Liver (tissue), 8 donors: ENCODE measurements at regions not wholly inside any gene's neighbourhood (a gene's known extent, or its start where the extent isn't known, plus 50 kb on each side); places are given as distances from the start of the nearest gene placed in this dataset.

Source experiments
- DNase-seq: peaks from one replicate; pipeline ENCODE4 v3.0.0-alpha.2; 2017; ENCODE audit warnings: low spot score
- H3K27ac ChIP-seq, 2 donors: one replicate each; pipeline ENCODE4 v1.7.0; 2013; ENCODE audit warnings: inconsistent platforms in 2 of 2, low read length in 2 of 2, control low read depth in 1 of 2, low read depth in 1 of 2, mild to moderate bottlenecking in 1 of 2
- H3K27me3 ChIP-seq, 4 donors: one replicate each; pipeline versions ENCODE4 v1.6.1 to v1.7.0; 2013; ENCODE audit warnings: low read length in 3 of 4, inconsistent platforms in 1 of 4, mild to moderate bottlenecking in 1 of 4, moderate library complexity in 1 of 4; ENCODE audit not compliant: control insufficient read depth in 4 of 4, insufficient read depth in 4 of 4
- H3K36me3 ChIP-seq, 4 donors: one replicate each; pipeline versions ENCODE4 v1.6.1 to v1.7.0; 2013; ENCODE audit warnings: low read length in 3 of 4, mild to moderate bottlenecking in 3 of 4, low read depth in 1 of 4, moderate library complexity in 1 of 4; ENCODE audit not compliant: control insufficient read depth in 4 of 4, insufficient read depth in 3 of 4
- H3K4me1 ChIP-seq, 4 donors: one replicate each; pipeline versions ENCODE4 v1.6.1 to v1.7.0; 2013; ENCODE audit warnings: low read length in 3 of 4, mild to moderate bottlenecking in 3 of 4, moderate library complexity in 1 of 4; ENCODE audit not compliant: control insufficient read depth in 4 of 4, insufficient read depth in 4 of 4
- H3K4me3 ChIP-seq, 3 donors: one replicate each; pipeline versions ENCODE4 v1.6.1 to v1.7.0; 2013; ENCODE audit warnings: low read length in 3 of 3, control low read depth in 1 of 3, low read depth in 1 of 3, mild to moderate bottlenecking in 1 of 3
- H3K9ac ChIP-seq, 2 donors: one replicate each; pipeline ENCODE4 v1.7.0; 2013; ENCODE audit warnings: low read length in 2 of 2, mild to moderate bottlenecking in 2 of 2, moderate library complexity in 2 of 2, control low read depth in 1 of 2, low read depth in 1 of 2
- H3K9me3 ChIP-seq, 4 donors: one replicate each; pipeline versions ENCODE4 v1.6.1 to v1.7.0; 2013; ENCODE audit warnings: low read length in 3 of 4; ENCODE audit not compliant: control insufficient read depth in 4 of 4
- EGR1 ChIP-seq, 2 donors: IDR thresholded peaks; 2 replicates each; pipeline ENCODE4 v1.6.1; 2016 to 2018; ENCODE audit warnings: antibody characterized with exemption in 2 of 2, low read depth in 2 of 2
- FOXA1 ChIP-seq: IDR thresholded peaks from 2 replicates; pipeline ENCODE4 v1.6.1; 2016; ENCODE audit warnings: antibody characterized with exemption
- FOXA2 ChIP-seq: IDR thresholded peaks from 2 replicates; pipeline ENCODE4 v1.6.1; 2016; ENCODE audit warnings: antibody characterized with exemption
- GABPA ChIP-seq, 2 donors: IDR thresholded peaks in 1 of 2; conservative IDR thresholded peaks in 1 of 2; 2 replicates each; pipeline ENCODE4 v1.6.1; 2016; ENCODE audit warnings: antibody characterized with exemption in 2 of 2, mild to moderate bottlenecking in 1 of 2, moderate library complexity in 1 of 2
- HNF4A ChIP-seq, 2 donors: conservative IDR thresholded peaks; 2 replicates each; pipeline ENCODE4 v1.6.1; 2016; ENCODE audit warnings: antibody characterized with exemption in 2 of 2, mild to moderate bottlenecking in 2 of 2
- HNF4G ChIP-seq: IDR thresholded peaks from 2 replicates; pipeline ENCODE4 v1.6.1; 2016; ENCODE audit warnings: antibody characterized with exemption
- JUND ChIP-seq, 2 donors: IDR thresholded peaks; 2 replicates each; pipeline ENCODE4 v1.6.1; 2016; ENCODE audit warnings: antibody characterized with exemption in 2 of 2
- NR2F2 ChIP-seq: IDR thresholded peaks from 2 replicates; pipeline ENCODE4 v1.6.1; 2016; ENCODE audit warnings: antibody characterized with exemption
- RAD21 ChIP-seq, 2 donors: IDR thresholded peaks; 2 replicates each; pipeline ENCODE4 v1.6.1; 2016; ENCODE audit warnings: antibody characterized with exemption in 2 of 2, mild to moderate bottlenecking in 2 of 2
- REST ChIP-seq: IDR thresholded peaks from 2 replicates; pipeline ENCODE4 v1.6.1; 2016; ENCODE audit warnings: antibody characterized with exemption, mild to moderate bottlenecking
- RXRA ChIP-seq, 2 donors: IDR thresholded peaks; 2 replicates each; pipeline ENCODE4 v1.6.1; 2017 to 2018; ENCODE audit warnings: antibody characterized with exemption in 2 of 2, mild to moderate bottlenecking in 1 of 2
- SP1 ChIP-seq: IDR thresholded peaks from 2 replicates; pipeline ENCODE4 v1.6.1; 2018; ENCODE audit warnings: antibody characterized with exemption, mild to moderate bottlenecking
- TAF1 ChIP-seq: conservative IDR thresholded peaks from 2 replicates; pipeline ENCODE4 v1.6.1; 2016; ENCODE audit warnings: antibody characterized with exemption, mild to moderate bottlenecking
- YY1 ChIP-seq: IDR thresholded peaks from 2 replicates; pipeline ENCODE4 v1.6.1; 2016; ENCODE audit warnings: antibody characterized with exemption, mild to moderate bottlenecking
- WGBS: extraction: QIAGEN DNeasy Blood & Tissue Kit; methylation state at CpG from one replicate; pipeline ENCODE4 v1.1.7; 2013; 5-methylcytosine and 5-hydroxymethylcytosine counted together
- TF ChIP-seq, protein P1 (sequence below): fragments of 150-350 bp; IDR thresholded peaks from 2 replicates; pipeline ENCODE4 v1.5.1; 2017; ENCODE audit warnings: improper control_type of control experiment, low read depth, low read length; ENCODE audit not compliant: missing input control
- TF ChIP-seq, protein P2 (sequence below): IDR thresholded peaks from 2 replicates; pipeline ENCODE4 v1.6.1; 2016; ENCODE audit warnings: antibody characterized with exemption
- TF ChIP-seq, protein P3 (sequence below): IDR thresholded peaks from 2 replicates; pipeline ENCODE4 v1.6.1; 2016; ENCODE audit warnings: antibody characterized with exemption
- TF ChIP-seq, protein P4 (sequence below): IDR thresholded peaks from 2 replicates; pipeline ENCODE4 v1.6.1; 2016; ENCODE audit warnings: antibody characterized with exemption
- donor health status: healthy.
- donor health status: healthy.
- donor health status: healthy.
- donor health status: healthy.
- donor health status: healthy.

DNA sequence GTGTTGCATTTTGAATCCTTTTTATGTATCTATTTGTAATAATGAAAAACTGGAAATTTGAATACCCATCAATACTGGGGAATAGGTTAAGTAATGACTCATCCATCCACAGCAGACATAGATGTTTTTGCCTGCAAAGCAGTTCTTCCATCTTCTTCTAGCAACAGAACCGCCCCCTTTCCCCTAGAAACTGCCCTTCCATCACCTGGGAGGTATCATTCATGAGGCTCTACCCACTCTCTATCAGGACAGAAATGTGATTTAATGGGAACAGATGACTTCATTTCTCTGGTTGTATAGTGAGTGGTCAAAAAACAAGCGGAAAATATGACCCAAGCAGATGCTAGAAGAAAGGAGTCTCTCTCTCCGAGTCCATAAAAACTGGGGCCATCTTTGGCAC lies 532.8 kb downstream of the UQCRFS1 start:
- Histone ChIP-seq H3K9me3 (no peaks in the 10 kb centered on the region), H3K36me3 (no peaks in the 10 kb centered on the region), H3K9ac (no peak overlapping the region), H3K4me1 (no peaks in the 10 kb centered on the region), H3K27ac (no peak overlapping the region), H3K4me3 (no peak overlapping the region), H3K27me3 (peaks cover 0 to 2% (median 0%) of the 10 kb centered on the region in 4 donors)
- no peak for DNase-seq
- TF ChIP-seq, protein P1, sequence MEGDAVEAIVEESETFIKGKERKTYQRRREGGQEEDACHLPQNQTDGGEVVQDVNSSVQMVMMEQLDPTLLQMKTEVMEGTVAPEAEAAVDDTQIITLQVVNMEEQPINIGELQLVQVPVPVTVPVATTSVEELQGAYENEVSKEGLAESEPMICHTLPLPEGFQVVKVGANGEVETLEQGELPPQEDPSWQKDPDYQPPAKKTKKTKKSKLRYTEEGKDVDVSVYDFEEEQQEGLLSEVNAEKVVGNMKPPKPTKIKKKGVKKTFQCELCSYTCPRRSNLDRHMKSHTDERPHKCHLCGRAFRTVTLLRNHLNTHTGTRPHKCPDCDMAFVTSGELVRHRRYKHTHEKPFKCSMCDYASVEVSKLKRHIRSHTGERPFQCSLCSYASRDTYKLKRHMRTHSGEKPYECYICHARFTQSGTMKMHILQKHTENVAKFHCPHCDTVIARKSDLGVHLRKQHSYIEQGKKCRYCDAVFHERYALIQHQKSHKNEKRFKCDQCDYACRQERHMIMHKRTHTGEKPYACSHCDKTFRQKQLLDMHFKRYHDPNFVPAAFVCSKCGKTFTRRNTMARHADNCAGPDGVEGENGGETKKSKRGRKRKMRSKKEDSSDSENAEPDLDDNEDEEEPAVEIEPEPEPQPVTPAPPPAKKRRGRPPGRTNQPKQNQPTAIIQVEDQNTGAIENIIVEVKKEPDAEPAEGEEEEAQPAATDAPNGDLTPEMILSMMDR = no peak
- no peak for TF ChIP-seq SP1
- TF ChIP-seq, protein P2, sequence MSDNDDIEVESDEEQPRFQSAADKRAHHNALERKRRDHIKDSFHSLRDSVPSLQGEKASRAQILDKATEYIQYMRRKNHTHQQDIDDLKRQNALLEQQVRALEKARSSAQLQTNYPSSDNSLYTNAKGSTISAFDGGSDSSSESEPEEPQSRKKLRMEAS = no peak
- no peak for TF ChIP-seq NR2F2
- no peak for TF ChIP-seq JUND (IDR thresholded peaks at IDR 0.05)
- no peak for TF ChIP-seq HNF4A (conservative IDR thresholded peaks at IDR 0.05)
- TF ChIP-seq, protein P3, sequence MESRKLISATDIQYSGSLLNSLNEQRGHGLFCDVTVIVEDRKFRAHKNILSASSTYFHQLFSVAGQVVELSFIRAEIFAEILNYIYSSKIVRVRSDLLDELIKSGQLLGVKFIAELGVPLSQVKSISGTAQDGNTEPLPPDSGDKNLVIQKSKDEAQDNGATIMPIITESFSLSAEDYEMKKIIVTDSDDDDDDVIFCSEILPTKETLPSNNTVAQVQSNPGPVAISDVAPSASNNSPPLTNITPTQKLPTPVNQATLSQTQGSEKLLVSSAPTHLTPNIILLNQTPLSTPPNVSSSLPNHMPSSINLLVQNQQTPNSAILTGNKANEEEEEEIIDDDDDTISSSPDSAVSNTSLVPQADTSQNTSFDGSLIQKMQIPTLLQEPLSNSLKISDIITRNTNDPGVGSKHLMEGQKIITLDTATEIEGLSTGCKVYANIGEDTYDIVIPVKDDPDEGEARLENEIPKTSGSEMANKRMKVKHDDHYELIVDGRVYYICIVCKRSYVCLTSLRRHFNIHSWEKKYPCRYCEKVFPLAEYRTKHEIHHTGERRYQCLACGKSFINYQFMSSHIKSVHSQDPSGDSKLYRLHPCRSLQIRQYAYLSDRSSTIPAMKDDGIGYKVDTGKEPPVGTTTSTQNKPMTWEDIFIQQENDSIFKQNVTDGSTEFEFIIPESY = no peak
- TF ChIP-seq HNF4G = no peak
- no peak for TF ChIP-seq EGR1 (IDR thresholded peaks at IDR 0.05; ENCODE audit: low read depth in 2 of 2)
- no peak for TF ChIP-seq RXRA (IDR thresholded peaks at IDR 0.05)
- WGBS = 89% methylated on average over 3 of the region's 3 CpGs

DNA sequence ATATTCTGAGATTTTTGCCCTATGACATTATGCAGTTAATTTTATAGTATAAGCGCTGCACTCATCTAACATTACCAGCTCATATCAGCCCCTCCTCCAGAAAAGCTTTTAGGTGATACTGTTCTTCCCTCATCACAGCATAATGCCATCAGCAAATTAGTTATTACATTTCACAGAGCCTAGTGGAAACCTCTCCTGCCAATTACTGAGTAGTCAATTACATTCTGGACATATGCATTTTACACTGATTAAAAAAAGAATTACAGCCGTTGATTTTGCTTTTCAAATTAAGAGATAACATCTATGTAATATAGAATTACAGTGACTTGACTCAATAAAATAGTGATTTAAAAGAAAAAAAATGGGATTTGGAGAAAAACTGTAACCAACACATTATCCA lies 542.1 kb downstream of the UQCRFS1 start:
- Histone ChIP-seq H3K36me3 (no peaks in the 10 kb centered on the region), H3K4me3 (no peak overlapping the region), H3K9me3 (peaks cover 4 to 14% (median 9%) of the 10 kb centered on the region in 4 donors), H3K27ac (no peak overlapping the region), H3K9ac (no peak overlapping the region), H3K27me3 (no peaks in the 10 kb centered on the region), H3K4me1 (no peaks in the 10 kb centered on the region)
- no peak for TF ChIP-seq FOXA2
- TF ChIP-seq FOXA1 = no peak
- no peak for TF ChIP-seq RXRA (IDR thresholded peaks at IDR 0.05)
- TF ChIP-seq EGR1 (IDR thresholded peaks at IDR 0.05; ENCODE audit: low read depth in 2 of 2) = no peak
- TF ChIP-seq NR2F2 = no peak
- TF ChIP-seq RAD21 (IDR thresholded peaks at IDR 0.05) = no peak
- TF ChIP-seq, protein P4, sequence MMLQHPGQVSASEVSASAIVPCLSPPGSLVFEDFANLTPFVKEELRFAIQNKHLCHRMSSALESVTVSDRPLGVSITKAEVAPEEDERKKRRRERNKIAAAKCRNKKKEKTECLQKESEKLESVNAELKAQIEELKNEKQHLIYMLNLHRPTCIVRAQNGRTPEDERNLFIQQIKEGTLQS = no peak
- TF ChIP-seq, protein P1 = no peak
- no peak for TF ChIP-seq HNF4A (conservative IDR thresholded peaks at IDR 0.05)
- no peak for TF ChIP-seq HNF4G
- TF ChIP-seq SP1 = no peak
- TF ChIP-seq TAF1 = no peak
- TF ChIP-seq, protein P3 = no peak
- no peak for TF ChIP-seq YY1
- TF ChIP-seq JUND (IDR thresholded peaks at IDR 0.05) = no peak
- TF ChIP-seq REST = no peak
- no peak for TF ChIP-seq GABPA (IDR thresholded peaks at IDR 0.05 in 1 of 2, conservative IDR thresholded peaks at IDR 0.05 in 1 of 2)
- DNase-seq = no peak
- 80% methylated on average over 2 of the region's 2 CpGs for WGBS
